ENCODE measurements at regions not wholly inside any gene's neighbourhood (a gene's known extent, or its start where the extent isn't known, plus 50 kb on each side); places are given as distances from the start of the nearest gene placed in this dataset.

- no peak overlapping the region for H2AFZ ChIP-seq
- no peak overlapping the region for H3K4me2 ChIP-seq
- no peak for TF ChIP-seq EZH2 (IDR thresholded peaks at IDR 0.05; ENCODE audit: low read depth)
- no peak for TF ChIP-seq CTCF (conservative IDR thresholded peaks at IDR 0.05)
- H3F3A ChIP-seq (ENCODE audit: insufficient read depth, low read depth): no peaks in the 10 kb centered on the region
- ChIA-PET POLR2A (ENCODE audit: unreplicated experiment) (no interaction called here), CTCF (no interaction called here)
- no peaks in the 10 kb centered on the region for H3K79me2 ChIP-seq (ENCODE audit: low read depth)
- H3K9me2 ChIP-seq (ENCODE audit: insufficient read depth): peaks cover 7% of the 10 kb centered on the region; the same call in 1 of the 2 replicates
- H3K27ac ChIP-seq: no peak overlapping the region
- no peak overlapping the region for H3K4me3 ChIP-seq
- no peaks in the 10 kb centered on the region for H3K4me1 ChIP-seq (replicated peaks; ENCODE audit: insufficient read depth)
- no peaks in the 10 kb centered on the region for H3K9me3 ChIP-seq (ENCODE audit: insufficient read depth, low read depth)
- no peaks in the 10 kb centered on the region for H3K36me3 ChIP-seq (ENCODE audit: low read depth)
- no peaks in the 10 kb centered on the region for H3K27me3 ChIP-seq (ENCODE audit: insufficient read depth, low read depth)
- no peaks in the 10 kb centered on the region for H4K20me1 ChIP-seq (ENCODE audit: insufficient read depth)
- BruUV-seq (replicated peaks): no TSS peak
- intact Hi-C loops (cut with micrococcal nuclease; ENCODE audit: unreplicated experiment): no loop called here
- no peak for DNase-seq
Measured at GRCh38 chr9:73906671-73907070, 590.5 kb upstream of the RORB start.

GRCh38 chr9:73911804-73912203, 585.3 kb upstream of the RORB start:
- Histone ChIP-seq H3F3A (ENCODE audit: insufficient read depth, low read depth) (no peaks in the 10 kb centered on the region), H4K20me1 (ENCODE audit: insufficient read depth) (no peaks in the 10 kb centered on the region), H2AFZ (no peak overlapping the region), H3K4me3 (no peak overlapping the region), H3K4me2 (no peak overlapping the region), H3K27ac (no peak overlapping the region), H3K27me3 (ENCODE audit: insufficient read depth, low read depth) (no peaks in the 10 kb centered on the region), H3K9me2 (ENCODE audit: insufficient read depth) (no peaks in the 10 kb centered on the region), H3K4me1 (replicated peaks; ENCODE audit: insufficient read depth) (no peaks in the 10 kb centered on the region), H3K79me2 (ENCODE audit: low read depth) (no peaks in the 10 kb centered on the region), H3K36me3 (ENCODE audit: low read depth) (no peaks in the 10 kb centered on the region), H3K9me3 (ENCODE audit: insufficient read depth, low read depth) (no peaks in the 10 kb centered on the region)
- DNase-seq: no peak
- ChIA-PET POLR2A (ENCODE audit: unreplicated experiment) (no interaction called here), CTCF (no interaction called here)
- intact Hi-C loops (cut with micrococcal nuclease; ENCODE audit: unreplicated experiment): no loop called here
- BruUV-seq (replicated peaks): no TSS peak
- TF ChIP-seq EZH2 (IDR thresholded peaks at IDR 0.05; ENCODE audit: low read depth): no peak
- TF ChIP-seq CTCF (conservative IDR thresholded peaks at IDR 0.05): no peak

GRCh38 chr9:73916016-73916673, 581.0 kb upstream of the RORB start:
- Histone ChIP-seq H3K9me2 (ENCODE audit: insufficient read depth) (no peaks in the 10 kb centered on the region), H3K36me3 (ENCODE audit: low read depth) (no peaks in the 10 kb centered on the region), H3K27me3 (ENCODE audit: insufficient read depth, low read depth) (no peaks in the 10 kb centered on the region), H3K4me2 (no peak overlapping the region), H3F3A (ENCODE audit: insufficient read depth, low read depth) (no peaks in the 10 kb centered on the region), H3K4me3 (no peak overlapping the region), H4K20me1 (ENCODE audit: insufficient read depth) (no peaks in the 10 kb centered on the region), H2AFZ (no peak overlapping the region), H3K4me1 (replicated peaks; ENCODE audit: insufficient read depth) (no peaks in the 10 kb centered on the region), H3K79me2 (ENCODE audit: low read depth) (no peaks in the 10 kb centered on the region), H3K27ac (no peak overlapping the region), H3K9me3 (ENCODE audit: insufficient read depth, low read depth) (no peaks in the 10 kb centered on the region)
- TF ChIP-seq CTCF (conservative IDR thresholded peaks at IDR 0.05) (no peak), EZH2 (IDR thresholded peaks at IDR 0.05; ENCODE audit: low read depth) (no peak)
- ChIA-PET CTCF (no interaction called here), POLR2A (ENCODE audit: unreplicated experiment) (no interaction called here)
- intact Hi-C loops (cut with micrococcal nuclease; ENCODE audit: unreplicated experiment): no loop called here
- BruUV-seq (replicated peaks): no TSS peak
- no peak for DNase-seq

Data from PC-9 (cell line).